ENCODE measurements at regions not wholly inside any gene's neighbourhood (a gene's known extent, or its start where the extent isn't known, plus 50 kb on each side); places are given as distances from the start of the nearest gene placed in this dataset.

- H3K27me3 ChIP-seq (ENCODE audit: control insufficient read depth in 2 of 2, insufficient read depth in 2 of 2, low read length in 2 of 2), result peaks cover 29 to 33% of the 10 kb centered on the region in 2 experiments
- dilution Hi-C loops (cut with MboI; ENCODE audit: extremely low pct_ligation_motif_present, low sequenced_read_pairs), result no loop called here
- no peaks in the 10 kb centered on the region for H3K9me1 ChIP-seq (replicated peaks; ENCODE audit: control insufficient read depth, extremely low read depth, insufficient read depth, low read length)
- no peaks in the 10 kb centered on the region for H3K9me3 ChIP-seq (replicated peaks; ENCODE audit: control insufficient read depth, insufficient read depth, low read length)
- DNase-seq (ENCODE audit: low read depth, low spot score) (no peak), FAIRE-seq (no peak)
- no peaks in the 10 kb centered on the region for H3K4me1 ChIP-seq (ENCODE audit: control insufficient read depth, extremely low read depth, insufficient read depth, low read length)
- POLR2A ChIA-PET, result no interaction called here
- no peak overlapping the region for H3K27ac ChIP-seq (ENCODE audit: insufficient read depth, low read depth, low read length)
- no peaks in the 10 kb centered on the region for H3K79me2 ChIP-seq (ENCODE audit: control insufficient read depth, insufficient read depth, low read length)
- no peak overlapping the region for H3K9ac ChIP-seq (replicated peaks; ENCODE audit: extremely low read depth, insufficient read depth, low read length)
- H3K4me3 ChIP-seq (replicated peaks in 1 of 3; ENCODE audit: insufficient read depth in 1 of 3, low read depth in 1 of 3, low read length in 3 of 3), result no peak overlapping the region
- TF ChIP-seq MYC (IDR thresholded peaks at IDR 0.05; ENCODE audit: low read depth, low read length) (no peak), EZH2 (IDR thresholded peaks at IDR 0.05; ENCODE audit: borderline replicate concordance, low read depth, low read length, severe bottlenecking) (no peak), GATA2 (IDR thresholded peaks at IDR 0.05; ENCODE audit: insufficient read depth, insufficient read length, low read depth, low read length) (no peak), POLR2A (IDR thresholded peaks at IDR 0.05; ENCODE audit: low read depth, low read length) (no peak), JUN (IDR thresholded peaks at IDR 0.05; ENCODE audit: borderline replicate concordance, insufficient read depth, insufficient read length, low read depth) (no peak), POLR2AphosphoS5 (IDR thresholded peaks at IDR 0.05; ENCODE audit: insufficient read depth, low read depth, low read length) (no peak), FOS (IDR thresholded peaks at IDR 0.05; ENCODE audit: borderline replicate concordance, insufficient read depth, low read length) (no peak)
- TF ChIP-seq, protein P1, sequence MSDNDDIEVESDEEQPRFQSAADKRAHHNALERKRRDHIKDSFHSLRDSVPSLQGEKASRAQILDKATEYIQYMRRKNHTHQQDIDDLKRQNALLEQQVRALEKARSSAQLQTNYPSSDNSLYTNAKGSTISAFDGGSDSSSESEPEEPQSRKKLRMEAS (IDR thresholded peaks at IDR 0.05; ENCODE audit: insufficient read depth, insufficient read length), result no peak
- TF ChIP-seq, protein P2, sequence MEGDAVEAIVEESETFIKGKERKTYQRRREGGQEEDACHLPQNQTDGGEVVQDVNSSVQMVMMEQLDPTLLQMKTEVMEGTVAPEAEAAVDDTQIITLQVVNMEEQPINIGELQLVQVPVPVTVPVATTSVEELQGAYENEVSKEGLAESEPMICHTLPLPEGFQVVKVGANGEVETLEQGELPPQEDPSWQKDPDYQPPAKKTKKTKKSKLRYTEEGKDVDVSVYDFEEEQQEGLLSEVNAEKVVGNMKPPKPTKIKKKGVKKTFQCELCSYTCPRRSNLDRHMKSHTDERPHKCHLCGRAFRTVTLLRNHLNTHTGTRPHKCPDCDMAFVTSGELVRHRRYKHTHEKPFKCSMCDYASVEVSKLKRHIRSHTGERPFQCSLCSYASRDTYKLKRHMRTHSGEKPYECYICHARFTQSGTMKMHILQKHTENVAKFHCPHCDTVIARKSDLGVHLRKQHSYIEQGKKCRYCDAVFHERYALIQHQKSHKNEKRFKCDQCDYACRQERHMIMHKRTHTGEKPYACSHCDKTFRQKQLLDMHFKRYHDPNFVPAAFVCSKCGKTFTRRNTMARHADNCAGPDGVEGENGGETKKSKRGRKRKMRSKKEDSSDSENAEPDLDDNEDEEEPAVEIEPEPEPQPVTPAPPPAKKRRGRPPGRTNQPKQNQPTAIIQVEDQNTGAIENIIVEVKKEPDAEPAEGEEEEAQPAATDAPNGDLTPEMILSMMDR (IDR thresholded peaks at IDR 0.05; ENCODE audit: extremely low read depth in 1 of 2, insufficient read depth in 1 of 2, low read depth in 1 of 2, low read length in 2 of 2), result no peak
- no peaks in the 10 kb centered on the region for H4K20me1 ChIP-seq (replicated peaks; ENCODE audit: control insufficient read depth, extremely low read depth, insufficient read depth, low read length)
- no peaks in the 10 kb centered on the region for H3K36me3 ChIP-seq (ENCODE audit: control insufficient read depth in 2 of 2, extremely low read depth in 1 of 2, insufficient read depth in 2 of 2, low read length in 2 of 2)
- intact Hi-C loops (cut with micrococcal nuclease), result no loop called here
- CTCF ChIA-PET, result interaction anchor here (1.1 kb wide), 1 partner anchor 10 kb away, joined by 3 read pairs; no protein-coding TSS in a partner anchor
- H2AFZ ChIP-seq (ENCODE audit: low read depth, low read length), result no peak overlapping the region
- no TSS peak for BruUV-seq (replicated peaks)
- no peak overlapping the region for H3K4me2 ChIP-seq (ENCODE audit: insufficient read depth, low read length)
These were observed 66.7 kb upstream of the LEP start for GRCh38 chr7:128174386-128174785.
